ENCODE measurements at regions not wholly inside any gene's neighbourhood (a gene's known extent, or its start where the extent isn't known, plus 50 kb on each side); places are given as distances from the start of the nearest gene placed in this dataset.

GRCh38 chr5:114565139-114565538, 203.3 kb downstream of the KCNN2 start:
- H3K36me3 ChIP-seq = no peaks in the 10 kb centered on the region
- TF ChIP-seq CTCF (IDR thresholded peaks at IDR 0.05) = no peak
- no peaks in the 10 kb centered on the region for H3K4me1 ChIP-seq
- H3K9me3 ChIP-seq = peaks cover 0 to 8% (median 7%) of the 10 kb centered on the region in 3 donors
- no peak overlapping the region for H3K27ac ChIP-seq
- no peak overlapping the region for H3K4me3 ChIP-seq
- intact Hi-C loops (cut with DNase I; ENCODE audit: low total_unique reads) = no loop called here
- DNase-seq = no peak
- no peaks in the 10 kb centered on the region for H3K27me3 ChIP-seq

- intact Hi-C loops (cut with DNase I; ENCODE audit: low total_unique reads) = no loop called here
- Histone ChIP-seq H3K4me3 (no peak overlapping the region), H3K9me3 (no peaks in the 10 kb centered on the region), H3K27ac (no peak overlapping the region), H3K36me3 (no peaks in the 10 kb centered on the region), H3K4me1 (no peaks in the 10 kb centered on the region), H3K27me3 (no peaks in the 10 kb centered on the region)
- no peak for DNase-seq
- no peak for TF ChIP-seq CTCF (IDR thresholded peaks at IDR 0.05)
These were observed 199.5 kb downstream of the KCNN2 start for GRCh38 chr5:114561415-114561814.
